Lung (tissue), 11 donors: ENCODE measurements at regions not wholly inside any gene's neighbourhood (a gene's known extent, or its start where the extent isn't known, plus 50 kb on each side); places are given as distances from the start of the nearest gene placed in this dataset.

ENCODE experiments used
- ATAC-seq: fragments of 200-7000 bp; cut with Tn5 transposase; one replicate; pipeline ENCODE4 v1.9.1; 2020; ENCODE audit warnings: moderate number of reproducible peaks; ENCODE audit not compliant: insufficient read depth, low FRiP score
- DNase-seq, 3 donors: peaks; one replicate each; pipeline ENCODE4 v3.0.0-alpha.2; 2013 to 2017
- H3K27ac ChIP-seq, 2 donors: one replicate each; pipeline ENCODE4 v1.5.1; 2013; ENCODE audit warnings: mild to moderate bottlenecking in 2 of 2, moderate library complexity in 2 of 2, control low read depth in 1 of 2, inconsistent platforms in 1 of 2, low read depth in 1 of 2, low read length in 1 of 2
- H3K27me3 ChIP-seq, 3 donors: one replicate each; pipeline ENCODE4 v1.5.1; 2013; ENCODE audit warnings: low read length in 2 of 3; ENCODE audit not compliant: control insufficient read depth in 3 of 3, insufficient read depth in 3 of 3
- H3K36me3 ChIP-seq, 4 donors: one replicate each; pipeline ENCODE4 v1.5.1; 2013; ENCODE audit warnings: low read length in 4 of 4, mild to moderate bottlenecking in 1 of 4, moderate library complexity in 1 of 4; ENCODE audit not compliant: control insufficient read depth in 4 of 4, insufficient read depth in 4 of 4
- H3K4me1 ChIP-seq, 5 donors: one replicate each; pipeline ENCODE4 v1.5.1; 2013; ENCODE audit warnings: low read length in 5 of 5, mild to moderate bottlenecking in 2 of 5, moderate library complexity in 1 of 5; ENCODE audit not compliant: control insufficient read depth in 5 of 5, insufficient read depth in 5 of 5
- H3K4me3 ChIP-seq: one replicate; pipeline ENCODE4 v1.5.1; 2013; ENCODE audit warnings: mild to moderate bottlenecking, control low read depth, moderate library complexity
- H3K9ac ChIP-seq, 2 donors: one replicate each; pipeline ENCODE4 v1.5.1; 2013; ENCODE audit warnings: low read length in 2 of 2, control low read depth in 1 of 2; ENCODE audit not compliant: insufficient read depth in 1 of 2
- H3K9me3 ChIP-seq, 4 donors: one replicate each; pipeline ENCODE4 v1.5.1; 2013; ENCODE audit warnings: low read length in 3 of 4, mild to moderate bottlenecking in 1 of 4, moderate library complexity in 1 of 4; ENCODE audit not compliant: control insufficient read depth in 4 of 4, insufficient read depth in 3 of 4
- CTCF ChIP-seq: IDR thresholded peaks from 2 replicates; pipeline ENCODE4 v1.5.1; 2012; ENCODE audit warnings: mild to moderate bottlenecking; ENCODE audit errors: control extremely low read depth, extremely low read depth
- WGBS, 2 donors: extraction: QIAGEN DNeasy Blood & Tissue Kit; methylation state at CpG; one replicate each; pipeline ENCODE4 v1.1.7; 2013; 5-methylcytosine and 5-hydroxymethylcytosine counted together
- donor health status: control.
- donor health status: control.
- donor health status: Bipolar disorder and iron deficiency.
- donor health status: healthy.
- donor health status: DM: yes; HTN: yes; CAD: no.

- H3K36me3 ChIP-seq: no peaks in the 10 kb centered on the region
- H3K9ac ChIP-seq: no peak overlapping the region
- no peak overlapping the region for H3K4me3 ChIP-seq
- TF ChIP-seq CTCF: no peak
- H3K27ac ChIP-seq: no peak overlapping the region
- H3K4me1 ChIP-seq: no peaks in the 10 kb centered on the region
- 65 to 74% methylated on average over 2 of the region's 2 CpGs for WGBS, 2 donors
- no peak for ATAC-seq
- H3K9me3 ChIP-seq: no peaks in the 10 kb centered on the region
- DNase-seq: no peak
- H3K27me3 ChIP-seq: no peaks in the 10 kb centered on the region
These were observed 742.1 kb downstream of the MAFB start for GRCh38 chr20:39946931-39947330.

- no peak for TF ChIP-seq CTCF
- WGBS, 2 donors: 72 to 74% methylated on average over 5 of the region's 5 CpGs
- no peaks in the 10 kb centered on the region for H3K9me3 ChIP-seq
- no peak for DNase-seq
- no peaks in the 10 kb centered on the region for H3K36me3 ChIP-seq
- ATAC-seq: no peak
- H3K4me3 ChIP-seq: no peak overlapping the region
- H3K27me3 ChIP-seq: no peaks in the 10 kb centered on the region
- no peak overlapping the region for H3K9ac ChIP-seq
- H3K27ac ChIP-seq: no peak overlapping the region
- peaks cover 0 to 2% (median 0%) of the 10 kb centered on the region in 5 donors for H3K4me1 ChIP-seq
These were observed 742.8 kb downstream of the MAFB start for GRCh38 chr20:39946053-39946810.

- no peak for ATAC-seq
- H3K4me3 ChIP-seq: no peak overlapping the region
- H3K9ac ChIP-seq: no peak overlapping the region
- H3K36me3 ChIP-seq: no peaks in the 10 kb centered on the region
- no peak overlapping the region for H3K27ac ChIP-seq
- no peaks in the 10 kb centered on the region for H3K9me3 ChIP-seq
- no peak for DNase-seq
- peaks cover 0 to 5% (median 0%) of the 10 kb centered on the region in 5 donors for H3K4me1 ChIP-seq
- no peaks in the 10 kb centered on the region for H3K27me3 ChIP-seq
- no peak for TF ChIP-seq CTCF
These were observed 744.2 kb downstream of the MAFB start for GRCh38 chr20:39944861-39945260.

- TF ChIP-seq CTCF: no peak
These were observed 745.7 kb downstream of the MAFB start for GRCh38 chr20:39943336-39943735.

More at GRCh38 chr20:39943336-39943735, 745.7 kb downstream of the MAFB start:
- 86 to 87% methylated on average over 6 of the region's 6 CpGs for WGBS, 2 donors
- ATAC-seq (no peak), DNase-seq (no peak)
- Histone ChIP-seq H3K4me1 (peaks cover 0 to 5% (median 0%) of the 10 kb centered on the region in 5 donors), H3K36me3 (no peaks in the 10 kb centered on the region), H3K4me3 (no peak overlapping the region), H3K9me3 (no peaks in the 10 kb centered on the region), H3K9ac (no peak overlapping the region), H3K27ac (no peak overlapping the region), H3K27me3 (no peaks in the 10 kb centered on the region)
